ENCODE measurements at regions not wholly inside any gene's neighbourhood (a gene's known extent, or its start where the extent isn't known, plus 50 kb on each side); places are given as distances from the start of the nearest gene placed in this dataset.
"Not testable (repeated sequence)": the region's sequence is repeated elsewhere in the genome, so short reads cannot be mapped to it uniquely, and the experiment has no call there.

- H3K9me3 ChIP-seq, result peaks cover 5% of the 10 kb centered on the region
- no peaks in the 10 kb centered on the region for H3K36me3 ChIP-seq
- DNase-seq (no peak), ATAC-seq (no peak)
- intact Hi-C loops (cut with DNase I), result no loop called here
- no peak overlapping the region for H3K27ac ChIP-seq
- TF ChIP-seq, protein P1, sequence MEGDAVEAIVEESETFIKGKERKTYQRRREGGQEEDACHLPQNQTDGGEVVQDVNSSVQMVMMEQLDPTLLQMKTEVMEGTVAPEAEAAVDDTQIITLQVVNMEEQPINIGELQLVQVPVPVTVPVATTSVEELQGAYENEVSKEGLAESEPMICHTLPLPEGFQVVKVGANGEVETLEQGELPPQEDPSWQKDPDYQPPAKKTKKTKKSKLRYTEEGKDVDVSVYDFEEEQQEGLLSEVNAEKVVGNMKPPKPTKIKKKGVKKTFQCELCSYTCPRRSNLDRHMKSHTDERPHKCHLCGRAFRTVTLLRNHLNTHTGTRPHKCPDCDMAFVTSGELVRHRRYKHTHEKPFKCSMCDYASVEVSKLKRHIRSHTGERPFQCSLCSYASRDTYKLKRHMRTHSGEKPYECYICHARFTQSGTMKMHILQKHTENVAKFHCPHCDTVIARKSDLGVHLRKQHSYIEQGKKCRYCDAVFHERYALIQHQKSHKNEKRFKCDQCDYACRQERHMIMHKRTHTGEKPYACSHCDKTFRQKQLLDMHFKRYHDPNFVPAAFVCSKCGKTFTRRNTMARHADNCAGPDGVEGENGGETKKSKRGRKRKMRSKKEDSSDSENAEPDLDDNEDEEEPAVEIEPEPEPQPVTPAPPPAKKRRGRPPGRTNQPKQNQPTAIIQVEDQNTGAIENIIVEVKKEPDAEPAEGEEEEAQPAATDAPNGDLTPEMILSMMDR (IDR thresholded peaks at IDR 0.05), result no peak
- no peaks in the 10 kb centered on the region for H3K27me3 ChIP-seq
- no peaks in the 10 kb centered on the region for H3K4me1 ChIP-seq
- no peak overlapping the region for H3K4me3 ChIP-seq
Observed at GRCh38 chr1:223046011-223046410, 97.0 kb downstream of the TLR5 start.

DNA sequence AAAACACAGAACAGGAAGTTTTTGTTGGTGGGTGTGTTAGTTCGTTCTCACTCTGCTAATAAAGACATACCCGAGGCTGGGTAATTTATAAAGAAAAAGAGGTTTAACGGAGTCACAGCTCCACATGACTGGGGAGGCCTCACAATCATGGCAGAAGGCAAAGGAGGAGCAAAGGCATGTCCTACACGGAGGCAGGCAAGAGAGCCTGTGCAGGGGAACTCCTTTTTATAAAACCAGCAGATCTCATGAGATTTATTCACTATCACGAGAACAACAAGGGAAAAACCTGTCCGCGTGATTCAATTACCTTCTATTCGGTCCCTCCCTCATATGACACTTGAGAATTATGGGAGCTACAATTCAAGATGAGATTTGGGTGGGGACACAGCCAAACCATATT is 96.6 kb downstream of the TLR5 start:
- H3K36me3 ChIP-seq; H3K27ac ChIP-seq; H3K27me3 ChIP-seq; H3K9me3 ChIP-seq; H3K4me3 ChIP-seq; ATAC-seq; H3K4me1 ChIP-seq; intact Hi-C loops (cut with DNase I); DNase-seq: not testable (repeated sequence)

DNA sequence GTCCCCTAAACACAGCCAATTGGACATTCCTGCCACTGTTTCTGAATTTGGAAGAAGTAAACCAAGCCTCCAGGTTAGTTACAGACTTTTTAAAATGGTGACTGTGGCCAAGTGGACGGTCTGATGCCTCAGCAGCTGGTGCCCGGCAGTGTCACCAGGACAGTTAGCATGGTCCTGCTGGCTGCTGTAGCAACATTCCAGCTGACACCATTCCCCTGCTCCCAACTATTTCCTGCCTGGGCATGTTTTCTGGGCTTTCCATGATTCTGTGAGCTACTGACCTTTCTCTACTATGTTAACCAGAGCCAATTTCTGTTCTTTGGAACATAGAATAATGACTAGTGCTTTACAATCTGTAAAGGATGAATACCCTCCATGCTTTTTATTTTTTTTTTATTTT is 95.0 kb downstream of the TLR5 start:
- intact Hi-C loops (cut with DNase I), result no loop called here
- H3K9me3 ChIP-seq, result peaks cover 5% of the 10 kb centered on the region
- DNase-seq, result no peak
- TF ChIP-seq, protein P1 (IDR thresholded peaks at IDR 0.05), result no peak
- H3K27ac ChIP-seq, result no peak overlapping the region
- H3K36me3 ChIP-seq, result no peaks in the 10 kb centered on the region
- no peaks in the 10 kb centered on the region for H3K4me1 ChIP-seq
- no peak overlapping the region for H3K4me3 ChIP-seq
- peak; percentile 28 for ATAC-seq
- H3K27me3 ChIP-seq, result no peaks in the 10 kb centered on the region

DNA sequence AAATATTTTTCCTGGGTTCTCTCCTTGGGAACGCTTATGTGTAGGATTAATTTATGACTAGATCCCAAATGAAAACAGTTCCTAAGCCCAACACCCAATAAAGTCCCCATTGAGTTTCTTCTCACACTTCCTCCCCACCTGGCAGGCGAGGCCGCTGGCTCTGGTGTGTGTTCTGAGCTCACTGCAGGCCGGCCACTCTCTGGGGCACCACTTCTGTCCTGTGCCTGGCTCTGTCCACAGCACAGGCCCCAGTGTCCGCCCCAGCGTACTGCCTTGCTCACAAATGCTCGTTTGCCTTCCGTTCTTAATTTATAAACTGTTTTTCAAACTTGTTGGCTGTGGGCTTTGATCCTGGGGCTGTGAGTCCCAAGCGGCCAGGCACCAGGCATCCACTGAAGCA is 90.6 kb downstream of the TLR5 start:
- Histone ChIP-seq H3K4me1 (no peaks in the 10 kb centered on the region), H3K4me3 (no peak overlapping the region), H3K9me3 (no peaks in the 10 kb centered on the region), H3K36me3 (no peaks in the 10 kb centered on the region), H3K27me3 (no peaks in the 10 kb centered on the region), H3K27ac (no peak overlapping the region)
- intact Hi-C loops (cut with DNase I), result no loop called here
- DNase-seq, result no peak
- ATAC-seq, result no peak
- TF ChIP-seq, protein P1 (IDR thresholded peaks at IDR 0.05), result no peak

DNA sequence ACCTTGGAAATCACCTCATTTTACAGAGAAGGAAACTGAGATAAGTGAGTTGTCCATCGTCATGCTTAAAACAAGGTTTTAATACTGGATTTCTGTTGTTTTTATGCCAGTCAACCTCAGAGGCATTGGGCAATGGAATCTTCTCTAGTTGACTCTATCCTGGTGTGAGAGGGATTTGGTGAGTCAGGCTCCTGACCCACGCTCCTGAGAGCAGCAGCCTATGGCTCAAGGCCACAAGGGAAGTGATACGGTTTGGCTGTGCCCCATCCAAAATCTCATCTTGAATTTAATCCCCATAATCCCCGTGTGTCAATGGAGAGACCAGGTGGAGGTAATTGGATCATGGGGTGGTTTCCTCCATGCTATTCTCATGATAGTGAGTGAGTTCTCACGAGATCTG is 90.1 kb downstream of the TLR5 start:
- ATAC-seq, result no peak
- intact Hi-C loops (cut with DNase I), result no loop called here

DNA sequence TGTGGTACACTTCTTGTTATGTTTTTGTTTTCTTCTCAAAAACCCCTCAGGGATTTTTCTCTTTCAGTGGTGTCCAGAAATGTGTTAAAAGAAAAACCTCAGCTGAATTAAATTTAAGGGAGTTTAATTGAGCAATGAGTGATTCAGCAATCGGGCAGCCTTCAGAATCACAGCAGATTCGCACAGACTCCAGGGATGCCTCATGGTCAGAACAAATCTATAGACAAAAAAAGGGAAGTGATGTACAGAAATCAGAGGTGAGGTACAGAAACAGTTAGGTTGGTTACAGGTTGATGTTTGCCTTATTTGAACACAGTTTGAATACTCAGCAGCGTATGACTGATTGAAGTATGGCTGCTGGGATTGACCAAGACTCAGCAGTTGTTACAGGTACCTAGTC is 86.2 kb downstream of the TLR5 start:
- Histone ChIP-seq H3K27me3 (no peaks in the 10 kb centered on the region), H3K36me3 (no peaks in the 10 kb centered on the region), H3K4me3 (no peak overlapping the region), H3K9me3 (no peaks in the 10 kb centered on the region), H3K4me1 (no peaks in the 10 kb centered on the region), H3K27ac (no peak overlapping the region)
- TF ChIP-seq, protein P1 (IDR thresholded peaks at IDR 0.05), result no peak
- DNase-seq (no peak), ATAC-seq (no peak)
- intact Hi-C loops (cut with DNase I), result no loop called here

More for the DNA sequence above, 90.1 kb downstream of the TLR5 start:
- no peaks in the 10 kb centered on the region for H3K27me3 ChIP-seq
- H3K27ac ChIP-seq, result no peak overlapping the region
- H3K9me3 ChIP-seq, result no peaks in the 10 kb centered on the region
- no peak for DNase-seq
- no peak overlapping the region for H3K4me3 ChIP-seq
- TF ChIP-seq, protein P1 (IDR thresholded peaks at IDR 0.05), result no peak
- no peaks in the 10 kb centered on the region for H3K4me1 ChIP-seq
- H3K36me3 ChIP-seq, result no peaks in the 10 kb centered on the region

Data from upper lobe of right lung (tissue), 1 donor.